T-cell (primary cell): ENCODE measurements at regions not wholly inside any gene's neighbourhood (a gene's known extent, or its start where the extent isn't known, plus 50 kb on each side); places are given as distances from the start of the nearest gene placed in this dataset.

ENCODE experiments used
- ATAC-seq, 4 experiments: fragments of 200-7000 bp in 3 of 4; fragments of 150-1000 bp in 1 of 4; cut with Tn5 transposase; replicated peaks in 1 of 4; 1 replicate in 3 of 4; 2 replicates in 1 of 4; pipeline ENCODE4 v1.10.0; 2021; ENCODE audit warnings: moderate library complexity in 3 of 4, mild to moderate bottlenecking in 2 of 4, moderate number of reproducible peaks in 1 of 4
- CTCF ChIA-PET, 2 donors: fragments of 300-600 bp; sonication (Branson Sonifier 250); formaldehyde crosslinking; loops; one replicate each; lab custom pipeline; 2022; ENCODE audit warnings: antibody characterized with exemption in 2 of 2; lab: Charles Lee
- POLR2A ChIA-PET, 2 donors: fragments of 300-600 bp; sonication (Branson Sonifier 250); formaldehyde crosslinking; loops; one replicate each; lab custom pipeline; 2022; ENCODE audit warnings: antibody characterized with exemption in 2 of 2; lab: Charles Lee
- DNase-seq, 35 experiments: peaks; one replicate each; pipeline versions ENCODE4 v3.0.0 to v3.0.0-alpha.2; 2013 to 2023
- H3K27ac ChIP-seq: one replicate; pipeline ENCODE4 v1.5.1; 2013; ENCODE audit warnings: low read length
- H3K27me3 ChIP-seq, 2 experiments: replicated peaks in 1 of 2; 1 replicate in 1 of 2; 2 replicates in 1 of 2; pipeline versions ENCODE4 v1.6.1 to v1.7.0; 2013; ENCODE audit warnings: low read length in 1 of 2, mixed read lengths in 1 of 2; ENCODE audit not compliant: control insufficient read depth in 2 of 2, insufficient read depth in 2 of 2; ENCODE audit errors: extremely low read depth in 1 of 2
- H3K36me3 ChIP-seq, 2 donors: 1 replicate in 1 of 2; 2 replicates in 1 of 2; pipeline versions ENCODE4 v1.6.1 to v1.7.0; 2013; ENCODE audit warnings: low read length in 1 of 2; ENCODE audit not compliant: control insufficient read depth in 2 of 2, insufficient read depth in 1 of 2; ENCODE audit errors: extremely low read depth in 1 of 2
- H3K4me1 ChIP-seq, 2 experiments: 1 replicate in 1 of 2; 2 replicates in 1 of 2; pipeline versions ENCODE4 v1.6.1 to v1.7.0; 2013; ENCODE audit warnings: low read length in 2 of 2, mixed read lengths in 1 of 2; ENCODE audit not compliant: insufficient read depth in 2 of 2, control insufficient read depth in 1 of 2; ENCODE audit errors: extremely low read depth in 1 of 2
- H3K4me3 ChIP-seq, 2 donors: 1 replicate in 1 of 2; 2 replicates in 1 of 2; pipeline versions ENCODE4 v1.5.1 to v1.7.0; 2013; ENCODE audit warnings: mild to moderate bottlenecking in 2 of 2, low read length in 1 of 2, moderate library complexity in 1 of 2; ENCODE audit not compliant: control insufficient read depth in 1 of 2; ENCODE audit errors: extremely low read depth in 1 of 2
- H3K9me3 ChIP-seq: 2 replicates; pipeline ENCODE4 v1.7.0; 2013
- H3K27ac Mint-ChIP-seq, 2 donors: one replicate each; pipeline ENCODE4 v1.8.0; 2020 to 2021; ENCODE audit warnings: mild to moderate bottlenecking in 2 of 2, mixed read lengths in 2 of 2
- H3K27me3 Mint-ChIP-seq, 2 donors: one replicate each; pipeline ENCODE4 v1.8.0; 2021 to 2022; ENCODE audit warnings: mixed read lengths in 2 of 2
- H3K36me3 Mint-ChIP-seq: one replicate; pipeline ENCODE4 v1.8.0; 2021; ENCODE audit warnings: mixed read lengths
- H3K4me1 Mint-ChIP-seq, 3 donors: one replicate each; pipeline ENCODE4 v1.8.0; 2020 to 2022; ENCODE audit warnings: mixed read lengths in 3 of 3, mild to moderate bottlenecking in 1 of 3
- H3K4me3 Mint-ChIP-seq, 3 donors: one replicate each; pipeline ENCODE4 v1.8.0; 2020 to 2022; ENCODE audit warnings: mild to moderate bottlenecking in 3 of 3, mixed read lengths in 3 of 3, moderate library complexity in 3 of 3
- H3K9me3 Mint-ChIP-seq, 3 donors: one replicate each; pipeline ENCODE4 v1.8.0; 2020 to 2022; ENCODE audit warnings: mixed read lengths in 3 of 3
- WGBS: methylation state at CpG from one replicate; pipeline ENCODE4 v1.1.5; 2013; ENCODE audit warnings: missing lambda C conversion rate; ENCODE audit not compliant: insufficient coverage; 5-methylcytosine and 5-hydroxymethylcytosine counted together

DNA sequence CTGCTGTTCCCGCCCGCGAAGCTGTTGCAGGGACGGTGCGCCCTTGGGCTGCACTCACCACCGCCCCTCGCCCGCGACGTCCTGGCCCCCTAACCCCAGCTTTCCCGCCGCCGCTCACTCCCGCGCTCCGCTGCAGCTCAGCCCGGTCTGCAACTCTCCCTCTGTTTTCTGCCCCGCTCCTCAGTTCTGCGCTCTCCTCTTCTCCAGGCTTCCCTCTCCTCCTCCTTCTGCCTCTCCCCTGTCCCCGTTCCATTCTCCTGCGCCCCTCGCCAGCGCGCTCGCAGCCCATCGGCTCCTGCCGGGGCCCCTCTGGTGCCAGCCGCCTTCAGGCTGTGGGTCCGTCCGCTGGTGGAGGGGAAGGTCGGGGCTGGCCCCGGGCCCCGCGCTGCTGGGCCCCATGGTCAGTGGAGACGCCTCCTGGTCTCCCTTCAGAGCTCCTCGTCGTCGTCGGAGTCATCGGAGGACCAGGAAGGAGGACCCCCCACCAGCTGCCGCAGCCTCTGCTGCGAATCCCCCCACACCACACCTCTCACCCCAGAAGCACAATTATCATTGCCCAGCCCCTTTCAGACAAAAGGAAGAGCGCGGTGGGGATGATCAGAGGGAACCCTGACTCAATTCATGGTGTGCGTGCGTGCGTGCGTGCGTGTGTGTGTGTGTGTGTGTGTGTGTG is 223.2 kb upstream of the FOXF1 start:
- Histone ChIP-seq H3K9me3 (no peaks in the 10 kb centered on the region), H3K4me3 (no peak overlapping the region), H3K27ac (no peak overlapping the region), H3K27me3 (peaks cover 21 to 70% of the 10 kb centered on the region in 2 experiments), H3K36me3 (no peaks in the 10 kb centered on the region), H3K4me1 (no peaks in the 10 kb centered on the region)
- ChIA-PET CTCF (no interaction called here), POLR2A (no interaction called here)
- 9% methylated on average over 35 of the region's 49 CpGs for WGBS
- Mint-ChIP-seq H3K4me3 (no peak overlapping the region), H3K27me3 (peaks cover 55 to 72% of the 10 kb centered on the region in 2 donors), H3K4me1 (peaks cover 0 to 6% (median 0%) of the 10 kb centered on the region in 3 donors), H3K9me3 (no peaks in the 10 kb centered on the region), H3K36me3 (no peaks in the 10 kb centered on the region), H3K27ac (no peak overlapping the region)
- DNase-seq (no peak), ATAC-seq (no peak)

DNA sequence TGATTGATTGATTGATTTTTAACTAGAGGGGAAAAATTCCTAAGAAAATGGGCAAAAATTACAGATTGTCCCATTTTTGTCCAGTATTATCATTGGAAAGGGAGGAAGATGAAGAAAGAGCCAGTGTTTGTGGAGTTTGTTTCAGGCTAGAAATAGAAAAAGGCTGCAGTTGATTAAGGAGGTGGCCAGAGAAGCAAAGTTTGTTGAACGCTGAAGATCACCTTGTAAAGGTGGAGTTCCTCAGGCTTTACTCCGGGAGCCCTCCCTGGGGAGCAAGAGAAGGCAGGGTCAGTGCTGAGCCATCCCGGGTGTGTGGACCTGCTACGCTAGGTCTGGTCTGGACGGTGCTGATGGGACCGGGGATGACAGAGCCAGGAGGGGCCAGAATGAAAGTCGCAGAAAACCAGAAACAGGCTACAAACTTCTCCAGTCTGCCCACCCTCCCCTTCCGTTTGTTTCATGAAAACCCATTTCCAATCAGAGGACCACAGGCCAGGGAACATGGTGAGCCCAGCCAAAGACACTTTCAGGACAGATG is 222.6 kb upstream of the FOXF1 start:
- Mint-ChIP-seq H3K27ac (no peak overlapping the region), H3K4me3 (no peak overlapping the region), H3K9me3 (no peaks in the 10 kb centered on the region), H3K27me3 (peaks cover 61 to 78% of the 10 kb centered on the region in 2 donors), H3K4me1 (peaks cover 0 to 6% (median 0%) of the 10 kb centered on the region in 3 donors), H3K36me3 (no peaks in the 10 kb centered on the region)
- no peaks in the 10 kb centered on the region for H3K9me3 ChIP-seq
- ChIA-PET POLR2A (no interaction called here), CTCF (no interaction called here)
- peaks cover 20 to 72% of the 10 kb centered on the region in 2 experiments for H3K27me3 ChIP-seq
- H3K4me1 ChIP-seq = no peaks in the 10 kb centered on the region
- H3K27ac ChIP-seq = no peak overlapping the region
- H3K4me3 ChIP-seq = no peak overlapping the region
- H3K36me3 ChIP-seq = no peaks in the 10 kb centered on the region
- ATAC-seq (no peak), DNase-seq (no peak)
- WGBS = 7% methylated on average over 3 of the region's 8 CpGs

DNA sequence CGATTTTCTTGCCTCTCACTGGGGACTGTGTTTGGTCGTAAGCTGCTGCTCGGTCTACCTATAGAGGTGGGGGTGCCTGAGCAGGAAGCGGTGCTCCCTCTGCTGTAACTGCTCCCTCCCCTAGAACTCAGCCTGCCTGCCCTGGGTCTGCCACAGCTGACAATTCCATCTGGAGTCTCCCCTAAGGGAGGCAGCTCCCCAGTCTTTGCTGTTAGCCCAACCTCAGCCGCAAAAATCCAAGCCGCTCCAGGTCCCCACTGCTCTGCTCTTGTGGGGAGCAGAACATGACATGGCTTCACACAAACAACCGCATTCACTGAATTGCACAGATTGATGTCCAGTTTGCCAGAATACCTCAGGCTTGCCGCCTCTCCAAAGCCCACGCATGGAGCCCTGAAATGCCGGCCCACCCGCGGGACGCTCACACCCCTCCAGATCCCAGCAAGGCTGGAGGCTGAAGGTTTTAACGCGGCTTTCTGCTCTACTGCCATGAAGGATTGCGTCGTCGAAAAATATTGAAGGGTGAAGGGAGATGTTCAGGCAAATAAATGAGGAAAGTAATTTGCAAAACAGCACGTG is 221.5 kb upstream of the FOXF1 start:
- Mint-ChIP-seq H3K27ac (no peak overlapping the region), H3K27me3 (peaks cover 63 to 83% of the 10 kb centered on the region in 2 donors), H3K4me1 (peaks cover 0 to 6% (median 0%) of the 10 kb centered on the region in 3 donors), H3K4me3 (no peak overlapping the region), H3K36me3 (no peaks in the 10 kb centered on the region), H3K9me3 (no peaks in the 10 kb centered on the region)
- no peak for ATAC-seq
- no peak for DNase-seq
- Histone ChIP-seq H3K4me1 (no peaks in the 10 kb centered on the region), H3K9me3 (no peaks in the 10 kb centered on the region), H3K4me3 (no peak overlapping the region), H3K27ac (no peak overlapping the region), H3K27me3 (peaks cover 20 to 71% of the 10 kb centered on the region in 2 experiments), H3K36me3 (no peaks in the 10 kb centered on the region)
- WGBS = 16% methylated on average over 5 of the region's 19 CpGs
- POLR2A ChIA-PET = no interaction called here
- CTCF ChIA-PET = no interaction called here

GRCh38 chr16:86289304-86289703 is 221.0 kb upstream of the FOXF1 start:
- no peak overlapping the region for H3K27ac ChIP-seq
- H3K27me3 ChIP-seq = peaks cover 20 to 73% of the 10 kb centered on the region in 2 experiments
- 60% methylated on average over 1 of the region's 11 CpGs for WGBS
- Mint-ChIP-seq H3K27me3 (peaks cover 68 to 84% of the 10 kb centered on the region in 2 donors), H3K4me1 (peaks cover 0 to 6% (median 0%) of the 10 kb centered on the region in 3 donors), H3K27ac (no peak overlapping the region), H3K9me3 (no peaks in the 10 kb centered on the region), H3K4me3 (no peak overlapping the region), H3K36me3 (no peaks in the 10 kb centered on the region)
- H3K36me3 ChIP-seq = no peaks in the 10 kb centered on the region
- ChIA-PET POLR2A (no interaction called here), CTCF (no interaction called here)
- no peaks in the 10 kb centered on the region for H3K4me1 ChIP-seq
- H3K9me3 ChIP-seq = no peaks in the 10 kb centered on the region
- H3K4me3 ChIP-seq = no peak overlapping the region
- DNase-seq = no peak
- no peak for ATAC-seq

DNA sequence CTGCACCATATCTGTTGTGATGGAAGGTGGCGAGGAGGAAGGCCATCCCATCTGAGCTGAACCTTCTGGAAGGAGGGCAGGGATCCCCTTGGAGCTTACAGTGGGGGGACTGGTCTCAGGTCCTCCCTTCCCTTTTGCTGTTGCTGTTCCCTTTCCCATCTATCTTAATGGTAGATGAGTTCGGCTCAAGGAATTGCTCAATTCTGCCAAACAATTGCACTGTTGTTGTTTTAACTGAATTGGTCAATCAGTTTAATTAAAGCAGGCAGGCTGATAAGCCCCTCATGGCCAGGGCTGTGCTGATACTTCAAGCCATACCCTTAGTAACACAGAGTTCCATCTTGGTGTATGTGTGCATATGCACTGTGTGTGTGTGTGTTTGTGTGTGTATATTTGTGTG is 220.4 kb upstream of the FOXF1 start:
- Mint-ChIP-seq H3K4me1 (peaks cover 0 to 6% (median 0%) of the 10 kb centered on the region in 3 donors), H3K4me3 (no peak overlapping the region), H3K9me3 (no peaks in the 10 kb centered on the region), H3K27ac (no peak overlapping the region), H3K36me3 (no peaks in the 10 kb centered on the region), H3K27me3 (peaks cover 73 to 83% of the 10 kb centered on the region in 2 donors)
- ATAC-seq (no peak), DNase-seq (no peak)
- Histone ChIP-seq H3K4me3 (no peak overlapping the region), H3K4me1 (no peaks in the 10 kb centered on the region), H3K9me3 (no peaks in the 10 kb centered on the region), H3K27me3 (peaks cover 20 to 74% of the 10 kb centered on the region in 2 experiments), H3K36me3 (no peaks in the 10 kb centered on the region), H3K27ac (no peak overlapping the region)
- POLR2A ChIA-PET = no interaction called here
- CTCF ChIA-PET = no interaction called here
- WGBS = no CpG with 5 or more reads among the region's 2 CpGs

DNA sequence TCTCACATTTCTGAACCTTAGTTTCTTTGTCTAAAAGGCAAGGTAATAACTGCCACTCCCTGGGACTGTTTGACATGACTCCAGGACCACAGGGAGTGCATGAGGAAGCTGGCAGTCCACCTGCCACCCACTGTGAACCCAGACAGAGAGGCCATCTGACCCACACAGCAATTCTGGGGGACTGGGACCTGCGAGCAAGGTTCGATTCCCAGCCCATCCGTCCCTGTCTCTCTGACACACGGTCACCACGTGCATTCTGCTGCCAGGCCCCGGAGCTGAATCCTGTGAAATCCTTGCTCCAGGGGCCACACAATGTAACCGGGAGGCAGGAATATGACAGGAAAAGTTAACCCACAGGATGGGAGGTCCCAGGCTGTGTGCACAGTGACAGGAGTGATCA is 218.8 kb upstream of the FOXF1 start:
- peaks cover 20 to 75% of the 10 kb centered on the region in 2 experiments for H3K27me3 ChIP-seq
- Mint-ChIP-seq H3K4me1 (peaks cover 0 to 6% (median 0%) of the 10 kb centered on the region in 3 donors), H3K27ac (no peak overlapping the region), H3K36me3 (no peaks in the 10 kb centered on the region), H3K27me3 (peaks cover 72 to 77% of the 10 kb centered on the region in 2 donors), H3K9me3 (no peaks in the 10 kb centered on the region), H3K4me3 (no peak overlapping the region)
- no peaks in the 10 kb centered on the region for H3K4me1 ChIP-seq
- H3K9me3 ChIP-seq = no peaks in the 10 kb centered on the region
- DNase-seq = no peak
- H3K4me3 ChIP-seq = no peak overlapping the region
- ATAC-seq = no peak
- ChIA-PET POLR2A (no interaction called here), CTCF (no interaction called here)
- H3K27ac ChIP-seq = no peak overlapping the region
- no peaks in the 10 kb centered on the region for H3K36me3 ChIP-seq
- WGBS = 63% methylated on average over 7 of the region's 7 CpGs
